H1 (cell line): ENCODE measurements at regions not wholly inside any gene's neighbourhood (a gene's known extent, or its start where the extent isn't known, plus 50 kb on each side); places are given as distances from the start of the nearest gene placed in this dataset.

Experiments used
- CTCF ChIA-PET: fragments of 300-600 bp; sonication (Branson Sonifier 250); formaldehyde crosslinking; loops from one replicate; lab custom pipeline; 2021; ENCODE audit not compliant: partially characterized antibody; lab: Charles Lee
- POLR2A ChIA-PET: fragments of 300-600 bp; sonication (Branson Sonifier 250); formaldehyde crosslinking; loops from one replicate; lab custom pipeline; 2021; ENCODE audit warnings: inconsistent platforms; ENCODE audit not compliant: partially characterized antibody; lab: Charles Lee
- DNase-seq, 2 experiments: peaks; one replicate each; pipeline versions ENCODE4 v3.0.0 to v3.0.0-alpha.2; 2010 to 2022; ENCODE audit warnings: low spot score in 2 of 2, low read depth in 1 of 2, mixed read lengths in 1 of 2
- FAIRE-seq: peaks from 2 replicates; lab custom pipeline; 2011; peaks lifted over from hg19 to GRCh38; lab: Jason Lieb, UNC
- H2AFZ ChIP-seq: 2 replicates; pipeline ENCODE4 v1.8.1; 2012; ENCODE audit warnings: low read length, inconsistent platforms
- H2AK5ac ChIP-seq: 2 replicates; pipeline ENCODE4 v1.6.1; 2013; ENCODE audit warnings: low read depth, low read length
- H2BK120ac ChIP-seq: replicated peaks from 2 replicates; pipeline ENCODE3; 2013; ENCODE audit warnings: low read depth, low read length, inconsistent platforms
- H2BK12ac ChIP-seq: 2 replicates; pipeline ENCODE4 v1.6.1; 2013; ENCODE audit warnings: low read depth, low read length
- H2BK15ac ChIP-seq: 2 replicates; pipeline ENCODE4 v1.6.1; 2013; ENCODE audit warnings: low read length
- H2BK20ac ChIP-seq: 2 replicates; pipeline ENCODE4 v1.6.1; 2013; ENCODE audit warnings: low read length
- H2BK5ac ChIP-seq: 2 replicates; pipeline ENCODE4 v1.6.1; 2013; ENCODE audit warnings: low read depth, low read length
- H3K14ac ChIP-seq: 2 replicates; pipeline ENCODE4 v1.6.1; 2013; ENCODE audit warnings: inconsistent platforms; ENCODE audit not compliant: insufficient read length
- H3K18ac ChIP-seq: 2 replicates; pipeline ENCODE4 v1.6.1; 2013; ENCODE audit warnings: low read length; ENCODE audit errors: extremely low read depth
- H3K23ac ChIP-seq: 2 replicates; pipeline ENCODE4 v1.6.1; 2013; ENCODE audit warnings: inconsistent platforms; ENCODE audit not compliant: insufficient read length
- H3K23me2 ChIP-seq: 2 replicates; pipeline ENCODE4 v1.6.1; 2013; ENCODE audit warnings: low read depth, low read length
- H3K27ac ChIP-seq: 2 replicates; pipeline ENCODE4 v1.6.1; 2011; ENCODE audit warnings: low read depth, low read length, inconsistent platforms
- H3K27me3 ChIP-seq, 4 experiments: replicated peaks in 1 of 4; 1 replicate in 1 of 4; 2 replicates in 3 of 4; pipeline versions ENCODE4 v1.6.1 to v1.8.1; 2011 to 2013; ENCODE audit warnings: low read length in 3 of 4, mild to moderate bottlenecking in 3 of 4, inconsistent platforms in 2 of 4, mixed read lengths in 2 of 4, moderate library complexity in 1 of 4; ENCODE audit not compliant: control insufficient read depth in 3 of 4, insufficient read depth in 3 of 4; ENCODE audit errors: extremely low read depth in 1 of 4
- H3K36me3 ChIP-seq, 4 experiments: 2 replicates each; pipeline versions ENCODE4 v1.6.1 to v1.8.1; 2011 to 2013; ENCODE audit warnings: mild to moderate bottlenecking in 4 of 4, low read length in 3 of 4, moderate library complexity in 2 of 4, control low read depth in 1 of 4, inconsistent platforms in 1 of 4; ENCODE audit not compliant: insufficient read depth in 4 of 4, control insufficient read depth in 2 of 4
- H3K4ac ChIP-seq: replicated peaks from 2 replicates; pipeline ENCODE3; 2013; ENCODE audit warnings: low read length, low read depth, mixed read lengths, inconsistent platforms; ENCODE audit not compliant: insufficient read length
- H3K4me1 ChIP-seq, 4 experiments: replicated peaks in 1 of 4; 1 replicate in 1 of 4; 2 replicates in 3 of 4; pipeline versions ENCODE4 v1.6.1 to v1.8.1; 2011 to 2013; ENCODE audit warnings: low read length in 3 of 4, inconsistent platforms in 2 of 4, mixed read lengths in 1 of 4; ENCODE audit not compliant: insufficient read depth in 4 of 4, control insufficient read depth in 3 of 4
- H3K4me2 ChIP-seq, 2 experiments: 2 replicates each; pipeline versions ENCODE4 v1.6.1 to v1.8.1; 2011 to 2013; ENCODE audit warnings: low read depth in 2 of 2, low read length in 2 of 2, control low read depth in 1 of 2, inconsistent platforms in 1 of 2, mild to moderate bottlenecking in 1 of 2; ENCODE audit not compliant: insufficient read depth in 1 of 2
- H3K4me3 ChIP-seq, 4 experiments: fragments of 200-600, 300-600 bp in 1 of 4; sonication (generic), shearing (Covaris generic), sonication (Bioruptor Twin) in 1 of 4; 2 replicates each; pipeline versions ENCODE4 v1.5.1 to v1.8.1; 2011 to 2016; ENCODE audit warnings: low read length in 4 of 4, low read depth in 3 of 4, control low read depth in 2 of 4, inconsistent platforms in 2 of 4, mild to moderate bottlenecking in 2 of 4, mixed read lengths in 1 of 4, moderate library complexity in 1 of 4; ENCODE audit not compliant: insufficient read depth in 2 of 4; ENCODE audit errors: extremely low read depth in 1 of 4
- H3K56ac ChIP-seq: replicated peaks from 2 replicates; pipeline ENCODE3; 2013; ENCODE audit warnings: low read depth, mild to moderate bottlenecking, mixed read lengths, low read length, inconsistent platforms; ENCODE audit not compliant: insufficient read length
- H3K79me1 ChIP-seq: 2 replicates; pipeline ENCODE4 v1.6.1; 2013; ENCODE audit warnings: low read depth, low read length, control low read depth
- H3K79me2 ChIP-seq, 2 experiments: 2 replicates each; pipeline versions ENCODE4 v1.6.1 to v1.8.1; 2012 to 2013; ENCODE audit warnings: low read length in 2 of 2, mild to moderate bottlenecking in 2 of 2, inconsistent platforms in 1 of 2; ENCODE audit not compliant: insufficient read depth in 2 of 2, control insufficient read depth in 1 of 2
- H3K9ac ChIP-seq, 4 experiments: replicated peaks in 1 of 4; 1 replicate in 1 of 4; 2 replicates in 3 of 4; pipeline versions ENCODE4 v1.6.1 to v1.8.1; 2011 to 2013; ENCODE audit warnings: low read depth in 3 of 4, low read length in 3 of 4, control low read depth in 2 of 4, mild to moderate bottlenecking in 2 of 4, moderate library complexity in 2 of 4, inconsistent platforms in 1 of 4; ENCODE audit errors: extremely low read depth in 1 of 4
- H3K9me3 ChIP-seq, 2 experiments: 2 replicates each; pipeline versions ENCODE4 v1.6.1 to v1.8.1; 2012 to 2013; ENCODE audit warnings: mild to moderate bottlenecking in 2 of 2, moderate library complexity in 2 of 2, control low read depth in 1 of 2, inconsistent platforms in 1 of 2, low read depth in 1 of 2, low read length in 1 of 2, mixed read lengths in 1 of 2; ENCODE audit not compliant: insufficient read depth in 2 of 2
- H4K20me1 ChIP-seq, 2 experiments: replicated peaks in 1 of 2; 2 replicates each; pipeline versions ENCODE3 to v1.8.1; 2011 to 2013; ENCODE audit warnings: inconsistent platforms in 2 of 2, low read length in 2 of 2, mild to moderate bottlenecking in 1 of 2; ENCODE audit not compliant: insufficient read depth in 2 of 2, control insufficient read depth in 1 of 2
- H4K5ac ChIP-seq: 2 replicates; pipeline ENCODE4 v1.6.1; 2013; ENCODE audit warnings: low read length, low read depth, mixed read lengths, inconsistent platforms; ENCODE audit not compliant: insufficient read length
- H4K8ac ChIP-seq: 2 replicates; pipeline ENCODE4 v1.8.0; 2013; ENCODE audit warnings: mild to moderate bottlenecking, moderate library complexity, low read length, inconsistent platforms; ENCODE audit not compliant: insufficient read depth; ENCODE audit errors: extremely low read depth
- H4K91ac ChIP-seq: replicated peaks from 2 replicates; pipeline ENCODE3; 2013; ENCODE audit warnings: low read length, mixed read lengths, inconsistent platforms; ENCODE audit not compliant: insufficient read length
- KDM5A ChIP-seq: fragments of 200-600 bp; IDR thresholded peaks from 2 replicates; pipeline ENCODE4 v1.7.1; 2012; ENCODE audit warnings: mild to moderate bottlenecking, low read length, inconsistent platforms, mixed read lengths
- NANOG ChIP-seq: IDR thresholded peaks from 2 replicates; pipeline ENCODE4 v1.6.1; 2011; ENCODE audit warnings: low read length, low read depth, mild to moderate bottlenecking, inconsistent platforms; ENCODE audit not compliant: insufficient read depth, poor library complexity, severe bottlenecking
- RBBP5 ChIP-seq: IDR thresholded peaks from 2 replicates; pipeline ENCODE4 v1.7.1; 2012; ENCODE audit warnings: low read depth, mild to moderate bottlenecking, inconsistent platforms, low read length, moderate library complexity, borderline replicate concordance
- TBP ChIP-seq: IDR thresholded peaks from 2 replicates; pipeline ENCODE4 v1.6.1; 2011; ENCODE audit warnings: low read depth, low read length, improper control_type of control experiment
- USF2 ChIP-seq: IDR thresholded peaks from 2 replicates; pipeline ENCODE4 v1.6.1; 2011; ENCODE audit warnings: low read length, improper control_type of control experiment
- YY1 ChIP-seq: IDR thresholded peaks from 2 replicates; pipeline ENCODE4 v1.6.1; 2011; ENCODE audit warnings: low read depth, mild to moderate bottlenecking, low read length
- ZNF274 ChIP-seq: IDR thresholded peaks from 2 replicates; pipeline ENCODE4 v1.7.0; 2012; ENCODE audit warnings: low read length, borderline replicate concordance; ENCODE audit errors: extremely low read depth
- WGBS, 2 experiments: shearing (Covaris generic) in 1 of 2; methylation state at CpG; one replicate each; pipeline versions ENCODE4 v1.1.6 to v1.1.7; 2013 to 2015; ENCODE audit warnings: low lambda C conversion rate in 2 of 2, mixed read lengths in 2 of 2, inconsistent platforms in 1 of 2, low coverage in 1 of 2, missing lambda C conversion rate in 1 of 2; ENCODE audit not compliant: insufficient replicate concordance in 2 of 2, insufficient coverage in 1 of 2, insufficient read length in 1 of 2; ENCODE audit errors: extremely low coverage in 1 of 2, missing lambda C conversion rate in 1 of 2; 5-methylcytosine and 5-hydroxymethylcytosine counted together
- TF ChIP-seq, protein P1 (sequence below): IDR thresholded peaks from 2 replicates; pipeline ENCODE4 v1.6.1; 2012; ENCODE audit warnings: inconsistent platforms

GRCh38 chr10:65847436-65848230, 1078.2 kb upstream of the LRRTM3 start:
- no peak overlapping the region for H4K5ac ChIP-seq
- no peaks in the 10 kb centered on the region for H3K4me1 ChIP-seq
- H3K23me2 ChIP-seq: no peaks in the 10 kb centered on the region
- H2AFZ ChIP-seq: no peak overlapping the region
- H4K20me1 ChIP-seq: no peaks in the 10 kb centered on the region
- no peaks in the 10 kb centered on the region for H3K79me1 ChIP-seq
- no peaks in the 10 kb centered on the region for H3K36me3 ChIP-seq
- FAIRE-seq (no peak), DNase-seq (no peak)
- H2BK5ac ChIP-seq: no peak overlapping the region
- no peak overlapping the region for H4K91ac ChIP-seq
- no peak overlapping the region for H3K4ac ChIP-seq
- H4K8ac ChIP-seq: no peak overlapping the region
- H2BK15ac ChIP-seq: no peak overlapping the region
- CTCF ChIA-PET: interaction anchor here (1.0 to 1.3 kb wide), 2 partner anchors 12 to 98 kb away, joined by 3 read pairs; no protein-coding TSS in a partner anchor
- H2AK5ac ChIP-seq: no peak overlapping the region
- no peak overlapping the region for H2BK12ac ChIP-seq
- no peaks in the 10 kb centered on the region for H3K79me2 ChIP-seq
- POLR2A ChIA-PET: interaction anchor here (0.6 kb wide), 1 partner anchor 15 kb away, joined by 3 read pairs; no protein-coding TSS in a partner anchor
- no peak overlapping the region for H3K23ac ChIP-seq
- H3K9me3 ChIP-seq: no peaks in the 10 kb centered on the region
- H3K18ac ChIP-seq: no peak overlapping the region
- H2BK20ac ChIP-seq: no peak overlapping the region
- no peak overlapping the region for H2BK120ac ChIP-seq
- no peak overlapping the region for H3K4me2 ChIP-seq
- no peak overlapping the region for H3K9ac ChIP-seq
- H3K27me3 ChIP-seq: no peaks in the 10 kb centered on the region
- 87% methylated on average over 3 of the region's 3 CpGs; no CpG with 5 or more reads in 1 of the 2 experiments for WGBS, 2 experiments
- H3K56ac ChIP-seq: no peak overlapping the region
- no peak overlapping the region for H3K14ac ChIP-seq
- no peak overlapping the region for H3K4me3 ChIP-seq
- H3K27ac ChIP-seq: no peak overlapping the region
- TF ChIP-seq TBP: no peak
- TF ChIP-seq YY1: no peak
- TF ChIP-seq, protein P1, sequence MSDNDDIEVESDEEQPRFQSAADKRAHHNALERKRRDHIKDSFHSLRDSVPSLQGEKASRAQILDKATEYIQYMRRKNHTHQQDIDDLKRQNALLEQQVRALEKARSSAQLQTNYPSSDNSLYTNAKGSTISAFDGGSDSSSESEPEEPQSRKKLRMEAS: no peak
- TF ChIP-seq NANOG: no peak
- no peak for TF ChIP-seq KDM5A
- TF ChIP-seq RBBP5: no peak
- no peak for TF ChIP-seq USF2
- TF ChIP-seq ZNF274: no peak
